CD8-positive, alpha-beta memory T cell (primary cell): ENCODE measurements at regions not wholly inside any gene's neighbourhood (a gene's known extent, or its start where the extent isn't known, plus 50 kb on each side); places are given as distances from the start of the nearest gene placed in this dataset.
"Not testable (repeated sequence)": the region's sequence is repeated elsewhere in the genome, so short reads cannot be mapped to it uniquely, and the experiment has no call there.

Experiments
- CTCF ChIA-PET: fragments of 350-600 bp; sonication (Branson Sonifier 250); formaldehyde crosslinking; loops from one replicate; lab custom pipeline; 2021; ENCODE audit warnings: antibody characterized with exemption; lab: Charles Lee
- POLR2A ChIA-PET: fragments of 350-600 bp; sonication (Branson Sonifier 250); formaldehyde crosslinking; loops from one replicate; lab custom pipeline; 2021; ENCODE audit warnings: antibody characterized with exemption; lab: Charles Lee
- DNase-seq, 5 donors: peaks; one replicate each; pipeline versions ENCODE4 v3.0.0 to v3.0.0-alpha.2; 2020 to 2022; ENCODE audit warnings: mixed read lengths in 1 of 5
- H3K27ac ChIP-seq: one replicate; pipeline ENCODE4 v1.7.0; 2013; ENCODE audit warnings: low read depth, mild to moderate bottlenecking, low read length, moderate library complexity
- H3K27me3 ChIP-seq: 2 replicates; pipeline ENCODE4 v1.7.0; 2013; ENCODE audit warnings: low read length, mild to moderate bottlenecking; ENCODE audit not compliant: insufficient read depth, poor library complexity, severe bottlenecking
- H3K36me3 ChIP-seq: 2 replicates; pipeline ENCODE4 v1.7.0; 2013; ENCODE audit warnings: mild to moderate bottlenecking, low read length, moderate library complexity; ENCODE audit not compliant: insufficient read depth
- H3K4me1 ChIP-seq: 2 replicates; pipeline ENCODE4 v1.7.0; 2013; ENCODE audit warnings: mild to moderate bottlenecking, low read length, moderate library complexity; ENCODE audit not compliant: insufficient read depth
- H3K4me3 ChIP-seq: 2 replicates; pipeline ENCODE4 v1.7.0; 2013; ENCODE audit warnings: mild to moderate bottlenecking, low read length
- H3K9me3 ChIP-seq: 2 replicates; pipeline ENCODE4 v1.7.0; 2013; ENCODE audit warnings: mild to moderate bottlenecking, low read length
- H3K27ac Mint-ChIP-seq, 8 donors: one replicate each; pipeline ENCODE4 v1.8.0; 2020 to 2021; ENCODE audit warnings: mixed read lengths in 8 of 8, mild to moderate bottlenecking in 6 of 8, inconsistent platforms in 3 of 8, moderate library complexity in 3 of 8
- H3K27me3 Mint-ChIP-seq, 2 donors: one replicate each; pipeline ENCODE4 v1.8.0; 2020 to 2021; ENCODE audit warnings: mixed read lengths in 2 of 2, mild to moderate bottlenecking in 1 of 2, moderate library complexity in 1 of 2
- H3K36me3 Mint-ChIP-seq, 3 donors: one replicate each; pipeline ENCODE4 v1.8.0; 2020 to 2021; ENCODE audit warnings: mixed read lengths in 3 of 3, inconsistent platforms in 1 of 3, mild to moderate bottlenecking in 1 of 3
- H3K4me1 Mint-ChIP-seq, 3 donors: one replicate each; pipeline ENCODE4 v1.8.0; 2020 to 2021; ENCODE audit warnings: mixed read lengths in 3 of 3, inconsistent platforms in 1 of 3, mild to moderate bottlenecking in 1 of 3
- H3K4me3 Mint-ChIP-seq, 7 donors: one replicate each; pipeline ENCODE4 v1.8.0; 2020 to 2021; ENCODE audit warnings: mixed read lengths in 7 of 7, mild to moderate bottlenecking in 6 of 7, moderate library complexity in 4 of 7, inconsistent platforms in 2 of 7
- H3K9me3 Mint-ChIP-seq, 5 donors: one replicate each; pipeline ENCODE4 v1.8.0; 2020 to 2022; ENCODE audit warnings: mixed read lengths in 5 of 5, mild to moderate bottlenecking in 3 of 5, moderate library complexity in 2 of 5, inconsistent platforms in 1 of 5

DNA sequence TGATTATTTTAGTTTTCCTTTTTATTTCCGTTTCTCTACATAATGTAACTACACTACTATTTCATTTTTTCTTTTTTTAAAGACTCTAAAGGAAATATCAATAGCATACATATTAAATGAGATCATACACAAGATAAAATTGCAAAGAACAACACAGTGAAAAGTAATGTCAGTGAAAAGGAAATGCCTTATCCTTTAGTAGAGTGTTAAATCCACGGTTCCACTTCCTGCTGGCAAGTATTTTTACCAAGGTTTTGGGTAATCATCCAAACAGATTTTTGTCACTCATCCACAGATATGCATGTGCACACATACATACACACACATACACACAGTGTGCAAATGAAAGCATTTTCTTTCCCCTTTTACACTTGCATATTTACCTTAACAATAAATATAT lies 548.9 kb downstream of the PPP4R3C start:
- no peak overlapping the region for H3K27ac ChIP-seq
- H3K9me3 ChIP-seq: no peaks in the 10 kb centered on the region
- no peaks in the 10 kb centered on the region for H3K36me3 ChIP-seq
- no peak overlapping the region for H3K4me3 ChIP-seq
- Mint-ChIP-seq H3K27ac (no peak overlapping the region), H3K4me1 (no peaks in the 10 kb centered on the region), H3K27me3 (no peaks in the 10 kb centered on the region), H3K36me3 (no peaks in the 10 kb centered on the region), H3K9me3 (peaks cover 0 to 17% (median 2%) of the 10 kb centered on the region in 5 donors), H3K4me3 (no peak overlapping the region)
- POLR2A ChIA-PET: no interaction called here
- CTCF ChIA-PET: no interaction called here
- no peaks in the 10 kb centered on the region for H3K4me1 ChIP-seq
- DNase-seq: no peak
- H3K27me3 ChIP-seq: no peaks in the 10 kb centered on the region

- H3K9me3 ChIP-seq, H3K4me3 Mint-ChIP-seq, H3K36me3 ChIP-seq, H3K4me1 Mint-ChIP-seq, H3K36me3 Mint-ChIP-seq, H3K4me3 ChIP-seq, CTCF ChIA-PET, H3K4me1 ChIP-seq, DNase-seq, H3K27me3 ChIP-seq, H3K27ac Mint-ChIP-seq, POLR2A ChIA-PET, H3K27ac ChIP-seq, H3K27me3 Mint-ChIP-seq: not testable (repeated sequence)
- peaks cover 0 to 14% (median 2%) of the 10 kb centered on the region in 5 donors for H3K9me3 Mint-ChIP-seq
Measured at GRCh38 chrX:26911785-26912184, 551.4 kb downstream of the PPP4R3C start.

- no peak for DNase-seq
- no peaks in the 10 kb centered on the region for H3K27me3 Mint-ChIP-seq
- Histone ChIP-seq H3K4me3 (no peak overlapping the region), H3K36me3 (no peaks in the 10 kb centered on the region), H3K27me3 (no peaks in the 10 kb centered on the region), H3K27ac (no peak overlapping the region), H3K9me3 (no peaks in the 10 kb centered on the region), H3K4me1 (no peaks in the 10 kb centered on the region)
- peaks cover 0 to 11% (median 2%) of the 10 kb centered on the region in 5 donors for H3K9me3 Mint-ChIP-seq
- ChIA-PET CTCF (no interaction called here), POLR2A (no interaction called here)
- no peak overlapping the region for H3K4me3 Mint-ChIP-seq
- no peaks in the 10 kb centered on the region for H3K36me3 Mint-ChIP-seq
- H3K27ac Mint-ChIP-seq: no peak overlapping the region
- H3K4me1 Mint-ChIP-seq: no peaks in the 10 kb centered on the region
Measured at GRCh38 chrX:26909728-26910127, 553.4 kb downstream of the PPP4R3C start.

GRCh38 chrX:26908218-26908617 lies 554.9 kb downstream of the PPP4R3C start:
- CTCF ChIA-PET: no interaction called here
- no peak overlapping the region for H3K27ac ChIP-seq
- peaks cover 0 to 1% of the 10 kb centered on the region in 2 donors for H3K27me3 Mint-ChIP-seq

DNA sequence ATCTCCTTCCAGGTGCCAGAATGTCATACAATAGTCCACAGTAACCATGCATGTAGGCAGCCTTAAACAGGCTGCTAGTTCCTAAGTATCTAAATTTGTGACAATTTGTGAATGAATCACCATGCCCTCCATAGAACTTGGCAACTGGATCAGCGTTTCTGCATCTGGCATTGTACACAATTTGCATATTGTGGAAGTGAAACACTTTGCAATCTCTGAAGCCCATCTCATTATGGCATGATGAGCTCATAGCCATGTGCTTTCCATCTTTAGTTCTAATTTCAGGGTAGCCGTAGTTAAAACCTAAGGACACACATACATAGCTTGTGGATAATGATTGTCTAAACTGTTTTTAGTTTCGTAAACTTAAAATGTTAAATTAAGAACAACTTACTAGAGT lies 573.6 kb downstream of the PPP4R3C start:
- Mint-ChIP-seq H3K27me3 (no peaks in the 10 kb centered on the region), H3K9me3 (peaks cover 3 to 9% (median 6%) of the 10 kb centered on the region in 5 donors), H3K4me1 (no peaks in the 10 kb centered on the region), H3K27ac (no peak overlapping the region), H3K4me3 (no peak overlapping the region), H3K36me3 (no peaks in the 10 kb centered on the region)
- ChIA-PET CTCF (no interaction called here), POLR2A (no interaction called here)
- Histone ChIP-seq H3K27ac (no peak overlapping the region), H3K4me1 (no peaks in the 10 kb centered on the region), H3K9me3 (no peaks in the 10 kb centered on the region), H3K4me3 (no peak overlapping the region), H3K36me3 (no peaks in the 10 kb centered on the region), H3K27me3 (no peaks in the 10 kb centered on the region)
- DNase-seq: no peak

More at GRCh38 chrX:26908218-26908617, 554.9 kb downstream of the PPP4R3C start:
- Mint-ChIP-seq H3K27ac (no peak overlapping the region), H3K4me3 (no peak overlapping the region), H3K36me3 (no peaks in the 10 kb centered on the region), H3K9me3 (peaks cover 0 to 11% (median 2%) of the 10 kb centered on the region in 5 donors), H3K4me1 (no peaks in the 10 kb centered on the region)
- POLR2A ChIA-PET: no interaction called here
- no peaks in the 10 kb centered on the region for H3K27me3 ChIP-seq
- H3K9me3 ChIP-seq: no peaks in the 10 kb centered on the region
- no peak for DNase-seq
- H3K36me3 ChIP-seq: no peaks in the 10 kb centered on the region
- no peaks in the 10 kb centered on the region for H3K4me1 ChIP-seq
- no peak overlapping the region for H3K4me3 ChIP-seq

- H3K27me3 Mint-ChIP-seq: no peaks in the 10 kb centered on the region
- Histone ChIP-seq H3K4me1 (no peaks in the 10 kb centered on the region), H3K9me3 (no peaks in the 10 kb centered on the region), H3K36me3 (no peaks in the 10 kb centered on the region), H3K4me3 (no peak overlapping the region), H3K27me3 (no peaks in the 10 kb centered on the region), H3K27ac (no peak overlapping the region)
- no peak overlapping the region for H3K27ac Mint-ChIP-seq
- no peaks in the 10 kb centered on the region for H3K4me1 Mint-ChIP-seq
- no peak for DNase-seq
- ChIA-PET POLR2A (no interaction called here), CTCF (no interaction called here)
- no peaks in the 10 kb centered on the region for H3K36me3 Mint-ChIP-seq
- H3K9me3 Mint-ChIP-seq: peaks cover 0 to 5% (median 2%) of the 10 kb centered on the region in 5 donors
- no peak overlapping the region for H3K4me3 Mint-ChIP-seq
Measured at GRCh38 chrX:26873736-26874135, 589.4 kb downstream of the PPP4R3C start.

DNA sequence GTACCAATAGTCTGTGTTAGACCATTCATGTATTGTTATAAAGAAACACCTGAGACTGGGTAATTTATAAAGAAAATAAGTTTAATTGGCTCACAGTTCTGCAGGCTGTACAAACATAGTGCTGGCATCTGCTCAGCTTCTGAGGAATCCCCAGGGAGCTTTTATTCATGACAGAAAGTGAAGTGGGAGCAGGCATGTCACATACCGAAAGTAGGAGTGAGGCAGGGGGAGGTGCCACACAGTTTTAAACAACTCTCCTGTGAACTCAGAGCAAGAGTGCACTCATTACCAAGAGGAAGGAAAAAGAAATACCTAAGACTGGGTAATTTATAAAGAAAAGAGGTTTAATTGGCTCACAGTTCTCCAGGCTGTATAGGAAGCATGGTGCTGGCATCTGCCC lies 591.2 kb downstream of the PPP4R3C start:
- no peaks in the 10 kb centered on the region for H3K4me1 Mint-ChIP-seq
- no peak overlapping the region for H3K27ac Mint-ChIP-seq
- no peaks in the 10 kb centered on the region for H3K36me3 Mint-ChIP-seq
- ChIA-PET POLR2A (no interaction called here), CTCF (no interaction called here)
- Histone ChIP-seq H3K36me3 (no peaks in the 10 kb centered on the region), H3K27ac (no peak overlapping the region), H3K27me3 (no peaks in the 10 kb centered on the region), H3K4me3 (no peak overlapping the region), H3K9me3 (no peaks in the 10 kb centered on the region), H3K4me1 (no peaks in the 10 kb centered on the region)
- peaks cover 0 to 2% (median 0%) of the 10 kb centered on the region in 5 donors for H3K9me3 Mint-ChIP-seq
- H3K27me3 Mint-ChIP-seq: no peaks in the 10 kb centered on the region
- no peak for DNase-seq
- no peak overlapping the region for H3K4me3 Mint-ChIP-seq

GRCh38 chrX:26851981-26852380 lies 611.2 kb downstream of the PPP4R3C start:
- CTCF ChIA-PET: no interaction called here

GRCh38 chrX:26848511-26848910 lies 614.6 kb downstream of the PPP4R3C start:
- DNase-seq: no peak
- POLR2A ChIA-PET: no interaction called here
- CTCF ChIA-PET: no interaction called here
- no peak overlapping the region for H3K27ac Mint-ChIP-seq
- no peaks in the 10 kb centered on the region for H3K4me1 Mint-ChIP-seq
- no peaks in the 10 kb centered on the region for H3K4me1 ChIP-seq
- H3K9me3 ChIP-seq: no peaks in the 10 kb centered on the region
- peaks cover 0 to 3% of the 10 kb centered on the region in 2 donors for H3K27me3 Mint-ChIP-seq
- no peaks in the 10 kb centered on the region for H3K36me3 Mint-ChIP-seq
- H3K4me3 Mint-ChIP-seq: no peak overlapping the region
- peaks cover 0 to 6% (median 6%) of the 10 kb centered on the region in 5 donors for H3K9me3 Mint-ChIP-seq
- no peak overlapping the region for H3K4me3 ChIP-seq
- no peaks in the 10 kb centered on the region for H3K27me3 ChIP-seq
- no peak overlapping the region for H3K27ac ChIP-seq
- no peaks in the 10 kb centered on the region for H3K36me3 ChIP-seq

More at GRCh38 chrX:26851981-26852380, 611.2 kb downstream of the PPP4R3C start:
- no peaks in the 10 kb centered on the region for H3K36me3 Mint-ChIP-seq
- Histone ChIP-seq H3K27ac (no peak overlapping the region), H3K36me3 (no peaks in the 10 kb centered on the region), H3K9me3 (no peaks in the 10 kb centered on the region), H3K4me3 (no peak overlapping the region), H3K27me3 (no peaks in the 10 kb centered on the region), H3K4me1 (no peaks in the 10 kb centered on the region)
- H3K4me1 Mint-ChIP-seq: no peaks in the 10 kb centered on the region
- peaks cover 0 to 7% (median 4%) of the 10 kb centered on the region in 5 donors for H3K9me3 Mint-ChIP-seq
- H3K27ac Mint-ChIP-seq: no peak overlapping the region
- POLR2A ChIA-PET: no interaction called here
- H3K27me3 Mint-ChIP-seq: no peaks in the 10 kb centered on the region
- H3K4me3 Mint-ChIP-seq: no peak overlapping the region
- DNase-seq: no peak
